ENCODE measurements at regions not wholly inside any gene's neighbourhood (a gene's known extent, or its start where the extent isn't known, plus 50 kb on each side); places are given as distances from the start of the nearest gene placed in this dataset.

- no peak for DNase-seq (ENCODE audit: low spot score)
- Histone ChIP-seq H3K9ac (ENCODE audit: low read depth in 1 of 2, low read length in 2 of 2) (no peak overlapping the region), H3K36me3 (ENCODE audit: control insufficient read depth in 4 of 4, insufficient read depth in 3 of 4, low read depth in 1 of 4, low read length in 3 of 4) (no peaks in the 10 kb centered on the region), H3K4me3 (ENCODE audit: low read depth in 1 of 3, low read length in 3 of 3) (no peak overlapping the region), H3K4me1 (ENCODE audit: control insufficient read depth in 4 of 4, insufficient read depth in 4 of 4, low read length in 3 of 4) (no peaks in the 10 kb centered on the region), H3K27me3 (ENCODE audit: control insufficient read depth in 4 of 4, insufficient read depth in 4 of 4, low read length in 3 of 4) (no peaks in the 10 kb centered on the region), H3K27ac (ENCODE audit: low read depth in 1 of 2, low read length in 2 of 2) (no peak overlapping the region), H3K9me3 (ENCODE audit: control insufficient read depth in 4 of 4, low read length in 3 of 4) (peaks cover 0 to 2% (median 0%) of the 10 kb centered on the region in 4 donors)
- 70% methylated on average over 3 of the region's 3 CpGs for WGBS
- TF ChIP-seq SP1 (IDR thresholded peaks at IDR 0.05): no peak
- no peak for TF ChIP-seq RXRA (IDR thresholded peaks at IDR 0.05)
- TF ChIP-seq GABPA (IDR thresholded peaks at IDR 0.05 in 1 of 2, conservative IDR thresholded peaks at IDR 0.05 in 1 of 2): no peak
- TF ChIP-seq FOXA2 (IDR thresholded peaks at IDR 0.05): no peak
- TF ChIP-seq, protein P1, sequence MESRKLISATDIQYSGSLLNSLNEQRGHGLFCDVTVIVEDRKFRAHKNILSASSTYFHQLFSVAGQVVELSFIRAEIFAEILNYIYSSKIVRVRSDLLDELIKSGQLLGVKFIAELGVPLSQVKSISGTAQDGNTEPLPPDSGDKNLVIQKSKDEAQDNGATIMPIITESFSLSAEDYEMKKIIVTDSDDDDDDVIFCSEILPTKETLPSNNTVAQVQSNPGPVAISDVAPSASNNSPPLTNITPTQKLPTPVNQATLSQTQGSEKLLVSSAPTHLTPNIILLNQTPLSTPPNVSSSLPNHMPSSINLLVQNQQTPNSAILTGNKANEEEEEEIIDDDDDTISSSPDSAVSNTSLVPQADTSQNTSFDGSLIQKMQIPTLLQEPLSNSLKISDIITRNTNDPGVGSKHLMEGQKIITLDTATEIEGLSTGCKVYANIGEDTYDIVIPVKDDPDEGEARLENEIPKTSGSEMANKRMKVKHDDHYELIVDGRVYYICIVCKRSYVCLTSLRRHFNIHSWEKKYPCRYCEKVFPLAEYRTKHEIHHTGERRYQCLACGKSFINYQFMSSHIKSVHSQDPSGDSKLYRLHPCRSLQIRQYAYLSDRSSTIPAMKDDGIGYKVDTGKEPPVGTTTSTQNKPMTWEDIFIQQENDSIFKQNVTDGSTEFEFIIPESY (IDR thresholded peaks at IDR 0.05): no peak
- TF ChIP-seq JUND (IDR thresholded peaks at IDR 0.05): no peak
- TF ChIP-seq RAD21 (IDR thresholded peaks at IDR 0.05): no peak
- TF ChIP-seq, protein P2, sequence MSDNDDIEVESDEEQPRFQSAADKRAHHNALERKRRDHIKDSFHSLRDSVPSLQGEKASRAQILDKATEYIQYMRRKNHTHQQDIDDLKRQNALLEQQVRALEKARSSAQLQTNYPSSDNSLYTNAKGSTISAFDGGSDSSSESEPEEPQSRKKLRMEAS (IDR thresholded peaks at IDR 0.05): no peak
- TF ChIP-seq TAF1 (conservative IDR thresholded peaks at IDR 0.05): no peak
- TF ChIP-seq NR2F2 (IDR thresholded peaks at IDR 0.05): no peak
- TF ChIP-seq, protein P3, sequence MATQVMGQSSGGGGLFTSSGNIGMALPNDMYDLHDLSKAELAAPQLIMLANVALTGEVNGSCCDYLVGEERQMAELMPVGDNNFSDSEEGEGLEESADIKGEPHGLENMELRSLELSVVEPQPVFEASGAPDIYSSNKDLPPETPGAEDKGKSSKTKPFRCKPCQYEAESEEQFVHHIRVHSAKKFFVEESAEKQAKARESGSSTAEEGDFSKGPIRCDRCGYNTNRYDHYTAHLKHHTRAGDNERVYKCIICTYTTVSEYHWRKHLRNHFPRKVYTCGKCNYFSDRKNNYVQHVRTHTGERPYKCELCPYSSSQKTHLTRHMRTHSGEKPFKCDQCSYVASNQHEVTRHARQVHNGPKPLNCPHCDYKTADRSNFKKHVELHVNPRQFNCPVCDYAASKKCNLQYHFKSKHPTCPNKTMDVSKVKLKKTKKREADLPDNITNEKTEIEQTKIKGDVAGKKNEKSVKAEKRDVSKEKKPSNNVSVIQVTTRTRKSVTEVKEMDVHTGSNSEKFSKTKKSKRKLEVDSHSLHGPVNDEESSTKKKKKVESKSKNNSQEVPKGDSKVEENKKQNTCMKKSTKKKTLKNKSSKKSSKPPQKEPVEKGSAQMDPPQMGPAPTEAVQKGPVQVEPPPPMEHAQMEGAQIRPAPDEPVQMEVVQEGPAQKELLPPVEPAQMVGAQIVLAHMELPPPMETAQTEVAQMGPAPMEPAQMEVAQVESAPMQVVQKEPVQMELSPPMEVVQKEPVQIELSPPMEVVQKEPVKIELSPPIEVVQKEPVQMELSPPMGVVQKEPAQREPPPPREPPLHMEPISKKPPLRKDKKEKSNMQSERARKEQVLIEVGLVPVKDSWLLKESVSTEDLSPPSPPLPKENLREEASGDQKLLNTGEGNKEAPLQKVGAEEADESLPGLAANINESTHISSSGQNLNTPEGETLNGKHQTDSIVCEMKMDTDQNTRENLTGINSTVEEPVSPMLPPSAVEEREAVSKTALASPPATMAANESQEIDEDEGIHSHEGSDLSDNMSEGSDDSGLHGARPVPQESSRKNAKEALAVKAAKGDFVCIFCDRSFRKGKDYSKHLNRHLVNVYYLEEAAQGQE (IDR thresholded peaks at IDR 0.05): no peak
- TF ChIP-seq HNF4A (conservative IDR thresholded peaks at IDR 0.05): no peak
- TF ChIP-seq ATF3 (IDR thresholded peaks at IDR 0.05): no peak
- TF ChIP-seq FOXA1 (IDR thresholded peaks at IDR 0.05): no peak
- no peak for TF ChIP-seq YY1 (IDR thresholded peaks at IDR 0.05)
- TF ChIP-seq EGR1 (IDR thresholded peaks at IDR 0.05; ENCODE audit: low read depth in 2 of 2): no peak
- TF ChIP-seq HNF4G (IDR thresholded peaks at IDR 0.05): no peak
- TF ChIP-seq, protein P4, sequence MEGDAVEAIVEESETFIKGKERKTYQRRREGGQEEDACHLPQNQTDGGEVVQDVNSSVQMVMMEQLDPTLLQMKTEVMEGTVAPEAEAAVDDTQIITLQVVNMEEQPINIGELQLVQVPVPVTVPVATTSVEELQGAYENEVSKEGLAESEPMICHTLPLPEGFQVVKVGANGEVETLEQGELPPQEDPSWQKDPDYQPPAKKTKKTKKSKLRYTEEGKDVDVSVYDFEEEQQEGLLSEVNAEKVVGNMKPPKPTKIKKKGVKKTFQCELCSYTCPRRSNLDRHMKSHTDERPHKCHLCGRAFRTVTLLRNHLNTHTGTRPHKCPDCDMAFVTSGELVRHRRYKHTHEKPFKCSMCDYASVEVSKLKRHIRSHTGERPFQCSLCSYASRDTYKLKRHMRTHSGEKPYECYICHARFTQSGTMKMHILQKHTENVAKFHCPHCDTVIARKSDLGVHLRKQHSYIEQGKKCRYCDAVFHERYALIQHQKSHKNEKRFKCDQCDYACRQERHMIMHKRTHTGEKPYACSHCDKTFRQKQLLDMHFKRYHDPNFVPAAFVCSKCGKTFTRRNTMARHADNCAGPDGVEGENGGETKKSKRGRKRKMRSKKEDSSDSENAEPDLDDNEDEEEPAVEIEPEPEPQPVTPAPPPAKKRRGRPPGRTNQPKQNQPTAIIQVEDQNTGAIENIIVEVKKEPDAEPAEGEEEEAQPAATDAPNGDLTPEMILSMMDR (IDR thresholded peaks at IDR 0.05; ENCODE audit: low read depth, low read length, missing input control): no peak
These were observed 1378.1 kb upstream of the PRMT6 start for GRCh38 chr1:105678334-105678733.

Measured in liver (tissue), 8 donors.